ENCODE measurements at regions not wholly inside any gene's neighbourhood (a gene's known extent, or its start where the extent isn't known, plus 50 kb on each side); places are given as distances from the start of the nearest gene placed in this dataset.

GRCh38 chr7:131845573-131846314, 289.3 kb upstream of the PODXL start:
- no peak overlapping the region for H3K27ac ChIP-seq (ENCODE audit: insufficient read depth, low read length, poor library complexity, severe bottlenecking)
- H3K4me3 ChIP-seq (ENCODE audit: insufficient read depth, low read depth, low read length, poor library complexity, severe bottlenecking), result no peak overlapping the region
- peaks cover 5% of the 10 kb centered on the region for H3K27me3 ChIP-seq (replicated peaks; ENCODE audit: control insufficient read depth, insufficient read depth, low read length, poor library complexity, severe bottlenecking)
- no peaks in the 10 kb centered on the region for H3K36me3 ChIP-seq (ENCODE audit: control insufficient read depth, insufficient read depth, low read length)
- no peaks in the 10 kb centered on the region for H3K9me3 ChIP-seq (ENCODE audit: control insufficient read depth, low read length)
- DNase-seq, result no peak
- no peaks in the 10 kb centered on the region for H3K4me1 ChIP-seq (ENCODE audit: control insufficient read depth, insufficient read depth, low read length, poor library complexity, severe bottlenecking)

- peaks cover 3% of the 10 kb centered on the region for H3K27me3 ChIP-seq (replicated peaks; ENCODE audit: control insufficient read depth, insufficient read depth, low read length, poor library complexity, severe bottlenecking)
- H3K4me3 ChIP-seq (ENCODE audit: insufficient read depth, low read depth, low read length, poor library complexity, severe bottlenecking), result no peak overlapping the region
- DNase-seq, result no peak
- H3K9me3 ChIP-seq (ENCODE audit: control insufficient read depth, low read length), result no peaks in the 10 kb centered on the region
- H3K36me3 ChIP-seq (ENCODE audit: control insufficient read depth, insufficient read depth, low read length), result no peaks in the 10 kb centered on the region
- H3K4me1 ChIP-seq (ENCODE audit: control insufficient read depth, insufficient read depth, low read length, poor library complexity, severe bottlenecking), result no peaks in the 10 kb centered on the region
- no peak overlapping the region for H3K27ac ChIP-seq (ENCODE audit: insufficient read depth, low read length, poor library complexity, severe bottlenecking)
Measured at GRCh38 chr7:131844369-131844768, 287.9 kb upstream of the PODXL start.

- Histone ChIP-seq H3K27ac (ENCODE audit: insufficient read depth, low read length, poor library complexity, severe bottlenecking) (no peak overlapping the region), H3K9me3 (ENCODE audit: control insufficient read depth, low read length) (no peaks in the 10 kb centered on the region), H3K4me1 (ENCODE audit: control insufficient read depth, insufficient read depth, low read length, poor library complexity, severe bottlenecking) (no peaks in the 10 kb centered on the region), H3K4me3 (ENCODE audit: insufficient read depth, low read depth, low read length, poor library complexity, severe bottlenecking) (no peak overlapping the region), H3K36me3 (ENCODE audit: control insufficient read depth, insufficient read depth, low read length) (no peaks in the 10 kb centered on the region), H3K27me3 (replicated peaks; ENCODE audit: control insufficient read depth, insufficient read depth, low read length, poor library complexity, severe bottlenecking) (peaks cover 3% of the 10 kb centered on the region)
- no peak for DNase-seq
Measured at GRCh38 chr7:131843898-131844331, 287.5 kb upstream of the PODXL start.

- Histone ChIP-seq H3K27me3 (replicated peaks; ENCODE audit: control insufficient read depth, insufficient read depth, low read length, poor library complexity, severe bottlenecking) (peaks cover 3% of the 10 kb centered on the region), H3K4me1 (ENCODE audit: control insufficient read depth, insufficient read depth, low read length, poor library complexity, severe bottlenecking) (no peaks in the 10 kb centered on the region), H3K27ac (ENCODE audit: insufficient read depth, low read length, poor library complexity, severe bottlenecking) (no peak overlapping the region), H3K4me3 (ENCODE audit: insufficient read depth, low read depth, low read length, poor library complexity, severe bottlenecking) (no peak overlapping the region), H3K36me3 (ENCODE audit: control insufficient read depth, insufficient read depth, low read length) (no peaks in the 10 kb centered on the region), H3K9me3 (ENCODE audit: control insufficient read depth, low read length) (no peaks in the 10 kb centered on the region)
- DNase-seq, result no peak
Measured at GRCh38 chr7:131839967-131840690, 283.7 kb upstream of the PODXL start.

- Histone ChIP-seq H3K36me3 (ENCODE audit: control insufficient read depth, insufficient read depth, low read length) (no peaks in the 10 kb centered on the region), H3K27me3 (replicated peaks; ENCODE audit: control insufficient read depth, insufficient read depth, low read length, poor library complexity, severe bottlenecking) (peaks cover 3% of the 10 kb centered on the region), H3K9me3 (ENCODE audit: control insufficient read depth, low read length) (no peaks in the 10 kb centered on the region), H3K27ac (ENCODE audit: insufficient read depth, low read length, poor library complexity, severe bottlenecking) (no peak overlapping the region), H3K4me3 (ENCODE audit: insufficient read depth, low read depth, low read length, poor library complexity, severe bottlenecking) (no peak overlapping the region), H3K4me1 (ENCODE audit: control insufficient read depth, insufficient read depth, low read length, poor library complexity, severe bottlenecking) (no peaks in the 10 kb centered on the region)
- no peak for DNase-seq
Measured at GRCh38 chr7:131836733-131837132, 280.3 kb upstream of the PODXL start.

- Histone ChIP-seq H3K4me3 (ENCODE audit: insufficient read depth, low read depth, low read length, poor library complexity, severe bottlenecking) (no peak overlapping the region), H3K27ac (ENCODE audit: insufficient read depth, low read length, poor library complexity, severe bottlenecking) (no peak overlapping the region), H3K4me1 (ENCODE audit: control insufficient read depth, insufficient read depth, low read length, poor library complexity, severe bottlenecking) (no peaks in the 10 kb centered on the region), H3K9me3 (ENCODE audit: control insufficient read depth, low read length) (no peaks in the 10 kb centered on the region), H3K36me3 (ENCODE audit: control insufficient read depth, insufficient read depth, low read length) (no peaks in the 10 kb centered on the region), H3K27me3 (replicated peaks; ENCODE audit: control insufficient read depth, insufficient read depth, low read length, poor library complexity, severe bottlenecking) (peaks cover 3% of the 10 kb centered on the region)
- no peak for DNase-seq
Measured at GRCh38 chr7:131835141-131835540, 278.7 kb upstream of the PODXL start.

- no peaks in the 10 kb centered on the region for H3K9me3 ChIP-seq (ENCODE audit: control insufficient read depth, low read length)
- peaks cover 3% of the 10 kb centered on the region for H3K27me3 ChIP-seq (replicated peaks; ENCODE audit: control insufficient read depth, insufficient read depth, low read length, poor library complexity, severe bottlenecking)
- no peaks in the 10 kb centered on the region for H3K4me1 ChIP-seq (ENCODE audit: control insufficient read depth, insufficient read depth, low read length, poor library complexity, severe bottlenecking)
- no peak overlapping the region for H3K4me3 ChIP-seq (ENCODE audit: insufficient read depth, low read depth, low read length, poor library complexity, severe bottlenecking)
- no peak overlapping the region for H3K27ac ChIP-seq (ENCODE audit: insufficient read depth, low read length, poor library complexity, severe bottlenecking)
- no peaks in the 10 kb centered on the region for H3K36me3 ChIP-seq (ENCODE audit: control insufficient read depth, insufficient read depth, low read length)
- DNase-seq, result no peak
Measured at GRCh38 chr7:131830681-131831080, 274.3 kb upstream of the PODXL start.

- Histone ChIP-seq H3K4me3 (ENCODE audit: insufficient read depth, low read depth, low read length, poor library complexity, severe bottlenecking) (no peak overlapping the region), H3K27me3 (replicated peaks; ENCODE audit: control insufficient read depth, insufficient read depth, low read length, poor library complexity, severe bottlenecking) (peaks cover 3% of the 10 kb centered on the region), H3K9me3 (ENCODE audit: control insufficient read depth, low read length) (no peaks in the 10 kb centered on the region), H3K4me1 (ENCODE audit: control insufficient read depth, insufficient read depth, low read length, poor library complexity, severe bottlenecking) (no peaks in the 10 kb centered on the region), H3K27ac (ENCODE audit: insufficient read depth, low read length, poor library complexity, severe bottlenecking) (no peak overlapping the region), H3K36me3 (ENCODE audit: control insufficient read depth, insufficient read depth, low read length) (no peaks in the 10 kb centered on the region)
- no peak for DNase-seq
Measured at GRCh38 chr7:131829947-131830558, 273.6 kb upstream of the PODXL start.

GRCh38 chr7:131827421-131827820, 271.0 kb upstream of the PODXL start:
- no peaks in the 10 kb centered on the region for H3K9me3 ChIP-seq (ENCODE audit: control insufficient read depth, low read length)
- H3K4me1 ChIP-seq (ENCODE audit: control insufficient read depth, insufficient read depth, low read length, poor library complexity, severe bottlenecking), result no peaks in the 10 kb centered on the region
- DNase-seq, result no peak
- H3K27me3 ChIP-seq (replicated peaks; ENCODE audit: control insufficient read depth, insufficient read depth, low read length, poor library complexity, severe bottlenecking), result peaks cover 3% of the 10 kb centered on the region
- no peaks in the 10 kb centered on the region for H3K36me3 ChIP-seq (ENCODE audit: control insufficient read depth, insufficient read depth, low read length)
- H3K4me3 ChIP-seq (ENCODE audit: insufficient read depth, low read depth, low read length, poor library complexity, severe bottlenecking), result no peak overlapping the region
- no peak overlapping the region for H3K27ac ChIP-seq (ENCODE audit: insufficient read depth, low read length, poor library complexity, severe bottlenecking)

GRCh38 chr7:131826960-131827359, 270.5 kb upstream of the PODXL start:
- H3K27me3 ChIP-seq (replicated peaks; ENCODE audit: control insufficient read depth, insufficient read depth, low read length, poor library complexity, severe bottlenecking), result peaks cover 3% of the 10 kb centered on the region
- no peak for DNase-seq
- no peak overlapping the region for H3K4me3 ChIP-seq (ENCODE audit: insufficient read depth, low read depth, low read length, poor library complexity, severe bottlenecking)
- H3K9me3 ChIP-seq (ENCODE audit: control insufficient read depth, low read length), result no peaks in the 10 kb centered on the region
- H3K36me3 ChIP-seq (ENCODE audit: control insufficient read depth, insufficient read depth, low read length), result no peaks in the 10 kb centered on the region
- H3K27ac ChIP-seq (ENCODE audit: insufficient read depth, low read length, poor library complexity, severe bottlenecking), result no peak overlapping the region
- no peaks in the 10 kb centered on the region for H3K4me1 ChIP-seq (ENCODE audit: control insufficient read depth, insufficient read depth, low read length, poor library complexity, severe bottlenecking)
